ENCODE measurements at regions not wholly inside any gene's neighbourhood (a gene's known extent, or its start where the extent isn't known, plus 50 kb on each side); places are given as distances from the start of the nearest gene placed in this dataset.

- no peak for DNase-seq (ENCODE audit: low spot score)
- peaks cover 27% of the 10 kb centered on the region for H3K4me1 Mint-ChIP-seq (ENCODE audit: low read depth)
- intact Hi-C loops (cut with micrococcal nuclease), result no loop called here
- no peak overlapping the region for H3K4me3 Mint-ChIP-seq
- H3K9me3 Mint-ChIP-seq, result peaks cover 9% of the 10 kb centered on the region
- peaks cover 2% of the 10 kb centered on the region for H3K27me3 Mint-ChIP-seq (ENCODE audit: insufficient read depth)
- peaks cover 10% of the 10 kb centered on the region for H3K36me3 Mint-ChIP-seq (ENCODE audit: low read depth)
- no peak overlapping the region for H3K27ac Mint-ChIP-seq
Observed at GRCh38 chr4:152247271-152247975, 288.5 kb downstream of the FBXW7 start.

- Mint-ChIP-seq H3K4me1 (ENCODE audit: low read depth) (peaks cover 27% of the 10 kb centered on the region), H3K9me3 (peaks cover 9% of the 10 kb centered on the region), H3K4me3 (no peak overlapping the region), H3K27me3 (ENCODE audit: insufficient read depth) (peaks cover 2% of the 10 kb centered on the region), H3K36me3 (ENCODE audit: low read depth) (peaks cover 10% of the 10 kb centered on the region), H3K27ac (no peak overlapping the region)
- intact Hi-C loops (cut with micrococcal nuclease), result no loop called here
- no peak for DNase-seq (ENCODE audit: low spot score)
Observed at GRCh38 chr4:152246659-152247058, 289.2 kb downstream of the FBXW7 start.

GRCh38 chr4:152245680-152246079 is 290.2 kb downstream of the FBXW7 start:
- Mint-ChIP-seq H3K4me3 (no peak overlapping the region), H3K4me1 (ENCODE audit: low read depth) (peaks cover 27% of the 10 kb centered on the region), H3K9me3 (peaks cover 9% of the 10 kb centered on the region), H3K36me3 (ENCODE audit: low read depth) (peaks cover 10% of the 10 kb centered on the region), H3K27me3 (ENCODE audit: insufficient read depth) (peaks cover 2% of the 10 kb centered on the region), H3K27ac (no peak overlapping the region)
- no peak for DNase-seq (ENCODE audit: low spot score)
- intact Hi-C loops (cut with micrococcal nuclease), result no loop called here

- DNase-seq (ENCODE audit: low spot score), result no peak
- Mint-ChIP-seq H3K4me3 (no peak overlapping the region), H3K9me3 (peaks cover 9% of the 10 kb centered on the region), H3K27ac (no peak overlapping the region), H3K4me1 (ENCODE audit: low read depth) (peaks cover 27% of the 10 kb centered on the region), H3K36me3 (ENCODE audit: low read depth) (peaks cover 10% of the 10 kb centered on the region), H3K27me3 (ENCODE audit: insufficient read depth) (peaks cover 2% of the 10 kb centered on the region)
- intact Hi-C loops (cut with micrococcal nuclease), result no loop called here
Observed at GRCh38 chr4:152244659-152245058, 291.2 kb downstream of the FBXW7 start.

GRCh38 chr4:152243896-152244595 is 291.8 kb downstream of the FBXW7 start:
- no peak overlapping the region for H3K4me3 Mint-ChIP-seq
- H3K27ac Mint-ChIP-seq, result no peak overlapping the region
- H3K36me3 Mint-ChIP-seq (ENCODE audit: low read depth), result peaks cover 11% of the 10 kb centered on the region
- peaks cover 9% of the 10 kb centered on the region for H3K9me3 Mint-ChIP-seq
- peaks cover 27% of the 10 kb centered on the region for H3K4me1 Mint-ChIP-seq (ENCODE audit: low read depth)
- intact Hi-C loops (cut with micrococcal nuclease), result no loop called here
- peaks cover 2% of the 10 kb centered on the region for H3K27me3 Mint-ChIP-seq (ENCODE audit: insufficient read depth)
- no peak for DNase-seq (ENCODE audit: low spot score)

- Mint-ChIP-seq H3K27me3 (ENCODE audit: insufficient read depth) (peaks cover 2% of the 10 kb centered on the region), H3K4me3 (no peak overlapping the region), H3K27ac (no peak overlapping the region), H3K36me3 (ENCODE audit: low read depth) (peaks cover 12% of the 10 kb centered on the region), H3K9me3 (peaks cover 9% of the 10 kb centered on the region), H3K4me1 (ENCODE audit: low read depth) (peaks cover 27% of the 10 kb centered on the region)
- intact Hi-C loops (cut with micrococcal nuclease), result no loop called here
- no peak for DNase-seq (ENCODE audit: low spot score)
Observed at GRCh38 chr4:152243206-152243605, 292.7 kb downstream of the FBXW7 start.

GRCh38 chr4:152240232-152240631 is 295.7 kb downstream of the FBXW7 start:
- Mint-ChIP-seq H3K4me3 (no peak overlapping the region), H3K9me3 (no peaks in the 10 kb centered on the region), H3K36me3 (ENCODE audit: low read depth) (peaks cover 10% of the 10 kb centered on the region), H3K4me1 (ENCODE audit: low read depth) (peaks cover 13% of the 10 kb centered on the region), H3K27me3 (ENCODE audit: insufficient read depth) (no peaks in the 10 kb centered on the region), H3K27ac (no peak overlapping the region)
- DNase-seq (ENCODE audit: low spot score), result no peak
- intact Hi-C loops (cut with micrococcal nuclease), result no loop called here

GRCh38 chr4:152239216-152239615 is 296.7 kb downstream of the FBXW7 start:
- Mint-ChIP-seq H3K27me3 (ENCODE audit: insufficient read depth) (no peaks in the 10 kb centered on the region), H3K4me3 (no peak overlapping the region), H3K4me1 (ENCODE audit: low read depth) (peaks cover 6% of the 10 kb centered on the region), H3K36me3 (ENCODE audit: low read depth) (peaks cover 11% of the 10 kb centered on the region), H3K27ac (no peak overlapping the region), H3K9me3 (no peaks in the 10 kb centered on the region)
- no peak for DNase-seq (ENCODE audit: low spot score)
- intact Hi-C loops (cut with micrococcal nuclease), result no loop called here

GRCh38 chr4:152236519-152237056 is 299.3 kb downstream of the FBXW7 start:
- no peaks in the 10 kb centered on the region for H3K27me3 Mint-ChIP-seq (ENCODE audit: insufficient read depth)
- no peak overlapping the region for H3K27ac Mint-ChIP-seq
- peaks cover 11% of the 10 kb centered on the region for H3K36me3 Mint-ChIP-seq (ENCODE audit: low read depth)
- H3K4me3 Mint-ChIP-seq, result no peak overlapping the region
- H3K9me3 Mint-ChIP-seq, result no peaks in the 10 kb centered on the region
- intact Hi-C loops (cut with micrococcal nuclease), result no loop called here
- H3K4me1 Mint-ChIP-seq (ENCODE audit: low read depth), result no peaks in the 10 kb centered on the region
- no peak for DNase-seq (ENCODE audit: low spot score)

- peaks cover 12% of the 10 kb centered on the region for H3K36me3 Mint-ChIP-seq (ENCODE audit: low read depth)
- H3K4me3 Mint-ChIP-seq, result no peak overlapping the region
- no peaks in the 10 kb centered on the region for H3K9me3 Mint-ChIP-seq
- DNase-seq (ENCODE audit: low spot score), result no peak
- no peak overlapping the region for H3K27ac Mint-ChIP-seq
- no peaks in the 10 kb centered on the region for H3K27me3 Mint-ChIP-seq (ENCODE audit: insufficient read depth)
- no peaks in the 10 kb centered on the region for H3K4me1 Mint-ChIP-seq (ENCODE audit: low read depth)
- intact Hi-C loops (cut with micrococcal nuclease), result no loop called here
Observed at GRCh38 chr4:152235718-152236117, 300.2 kb downstream of the FBXW7 start.

- H3K27ac Mint-ChIP-seq, result no peak overlapping the region
- H3K9me3 Mint-ChIP-seq, result no peaks in the 10 kb centered on the region
- intact Hi-C loops (cut with micrococcal nuclease), result no loop called here
- no peaks in the 10 kb centered on the region for H3K4me1 Mint-ChIP-seq (ENCODE audit: low read depth)
- DNase-seq (ENCODE audit: low spot score), result no peak
- no peaks in the 10 kb centered on the region for H3K27me3 Mint-ChIP-seq (ENCODE audit: insufficient read depth)
- no peak overlapping the region for H3K4me3 Mint-ChIP-seq
- H3K36me3 Mint-ChIP-seq (ENCODE audit: low read depth), result peaks cover 12% of the 10 kb centered on the region
Observed at GRCh38 chr4:152234571-152234970, 301.3 kb downstream of the FBXW7 start.

GRCh38 chr4:152232271-152232670 is 303.6 kb downstream of the FBXW7 start:
- H3K9me3 Mint-ChIP-seq, result no peaks in the 10 kb centered on the region
- intact Hi-C loops (cut with micrococcal nuclease), result no loop called here
- no peak overlapping the region for H3K27ac Mint-ChIP-seq
- H3K36me3 Mint-ChIP-seq (ENCODE audit: low read depth), result peaks cover 7% of the 10 kb centered on the region
- H3K4me3 Mint-ChIP-seq, result no peak overlapping the region
- no peaks in the 10 kb centered on the region for H3K27me3 Mint-ChIP-seq (ENCODE audit: insufficient read depth)
- no peaks in the 10 kb centered on the region for H3K4me1 Mint-ChIP-seq (ENCODE audit: low read depth)
- DNase-seq (ENCODE audit: low spot score), result no peak

GRCh38 chr4:152229782-152230289 is 306.1 kb downstream of the FBXW7 start:
- no peak overlapping the region for H3K27ac Mint-ChIP-seq
- H3K36me3 Mint-ChIP-seq (ENCODE audit: low read depth), result peaks cover 7% of the 10 kb centered on the region
- H3K4me3 Mint-ChIP-seq, result no peak overlapping the region
- intact Hi-C loops (cut with micrococcal nuclease), result no loop called here
- no peaks in the 10 kb centered on the region for H3K27me3 Mint-ChIP-seq (ENCODE audit: insufficient read depth)
- no peak for DNase-seq (ENCODE audit: low spot score)
- no peaks in the 10 kb centered on the region for H3K9me3 Mint-ChIP-seq
- no peaks in the 10 kb centered on the region for H3K4me1 Mint-ChIP-seq (ENCODE audit: low read depth)

All from activated T-helper 1 cell treated with anti-CD3 and anti-CD28 coated beads, Interleukin-12 subunit alpha, Interleukin-12 subunit beta, Interleukin-2, Interleukin-4 antibody, amounts not matched to agents 30 ng/mL and 10 ng/mL and 1 ng/mL, durations not matched to agents 14 hours and 24 hours and 36 hours (primary cell).